GM12878 (cell line): ENCODE measurements at regions not wholly inside any gene's neighbourhood (a gene's known extent, or its start where the extent isn't known, plus 50 kb on each side); places are given as distances from the start of the nearest gene placed in this dataset.

Experiments
- BRCA1 ChIP-seq: IDR thresholded peaks from 2 replicates; pipeline ENCODE4 v1.6.1; 2011; ENCODE audit warnings: low read depth, low read length, improper control_type of control experiment
- CBFB ChIP-seq: IDR thresholded peaks from 2 replicates; pipeline ENCODE4 v1.6.1; 2016; ENCODE audit warnings: antibody characterized with exemption, low read depth
- CTCF ChIP-seq, 3 experiments: IDR thresholded peaks in 2 of 3; conservative IDR thresholded peaks in 1 of 3; 2 replicates each; pipeline ENCODE4 v1.5.1; 2011; ENCODE audit warnings: low read depth in 3 of 3, low read length in 3 of 3, mild to moderate bottlenecking in 3 of 3, control low read depth in 2 of 3, moderate library complexity in 2 of 3, inconsistent platforms in 1 of 3, mixed read lengths in 1 of 3; ENCODE audit not compliant: control insufficient read depth in 2 of 3, insufficient read depth in 1 of 3; ENCODE audit errors: extremely low read depth in 1 of 3
- ETV6 ChIP-seq, 2 experiments: fragments of 450-650 bp in 1 of 2; IDR thresholded peaks in 1 of 2; conservative IDR thresholded peaks in 1 of 2; 2 replicates each; pipeline ENCODE4 v1.6.1; 2014; ENCODE audit warnings: antibody characterized with exemption in 1 of 2, borderline replicate concordance in 1 of 2, low read depth in 1 of 2, mild to moderate bottlenecking in 1 of 2, moderate library complexity in 1 of 2
- FOS ChIP-seq: IDR thresholded peaks from 3 replicates; pipeline ENCODE4 v1.6.1; 2011; ENCODE audit warnings: borderline replicate concordance; ENCODE audit not compliant: insufficient read length; ENCODE audit errors: extremely low read depth
- NR2C1 ChIP-seq: fragments of 450-650 bp; IDR thresholded peaks from 2 replicates; pipeline ENCODE4 v1.6.1; 2017; ENCODE audit warnings: antibody characterized with exemption, mild to moderate bottlenecking, moderate library complexity
- NRF1 ChIP-seq: conservative IDR thresholded peaks from 2 replicates; pipeline ENCODE4 v1.6.1; 2011; ENCODE audit warnings: mild to moderate bottlenecking, low read depth, low read length, improper control_type of control experiment
- POLR2A ChIP-seq: IDR thresholded peaks from 2 replicates; pipeline ENCODE4 v1.6.1; 2011; ENCODE audit warnings: low read depth, mild to moderate bottlenecking, low read length
- REST ChIP-seq: IDR thresholded peaks from 2 replicates; pipeline ENCODE4 v1.6.1; 2012; ENCODE audit warnings: mild to moderate bottlenecking, low read depth, low read length

GRCh38 chr5:72711351-72711750, 105.1 kb upstream of the TNPO1 start:
- TF ChIP-seq NR2C1 (no peak), ETV6 (conservative IDR thresholded peaks at IDR 0.05 in 1 of 2, IDR thresholded peaks at IDR 0.05 in 1 of 2; ENCODE audit: borderline replicate concordance in 1 of 2, low read depth in 1 of 2) (no peak), CTCF (IDR thresholded peaks at IDR 0.05 in 2 of 3, conservative IDR thresholded peaks at IDR 0.05 in 1 of 3; ENCODE audit: control insufficient read depth in 2 of 3, extremely low read depth in 1 of 3, insufficient read depth in 1 of 3, low read depth in 3 of 3, low read length in 3 of 3) (no peak), NRF1 (no peak), REST (no peak), POLR2A (no peak), BRCA1 (no peak), CBFB (no peak), FOS (no peak)
